ENCODE measurements at regions not wholly inside any gene's neighbourhood (a gene's known extent, or its start where the extent isn't known, plus 50 kb on each side); places are given as distances from the start of the nearest gene placed in this dataset.
"Not testable (repeated sequence)": the region's sequence is repeated elsewhere in the genome, so short reads cannot be mapped to it uniquely, and the experiment has no call there.

- DNase-seq (ENCODE audit: low read depth in 3 of 3, low spot score in 2 of 3) = no peak
These were observed 167.2 kb downstream of the EVX1 start for GRCh38 chr7:27409776-27410175.

GRCh38 chr7:27410812-27411544, 168.4 kb downstream of the EVX1 start:
- DNase-seq (ENCODE audit: low read depth in 3 of 3, low spot score in 2 of 3) = no peak

GRCh38 chr7:27412164-27412563, 169.6 kb downstream of the EVX1 start:
- no peak for DNase-seq (ENCODE audit: low read depth in 3 of 3, low spot score in 2 of 3)

- no peak for DNase-seq (ENCODE audit: low read depth in 3 of 3, low spot score in 2 of 3)
These were observed 175.9 kb downstream of the EVX1 start for GRCh38 chr7:27418541-27418940.

- DNase-seq (ENCODE audit: low read depth in 3 of 3, low spot score in 2 of 3) = no peak
These were observed 177.1 kb downstream of the EVX1 start for GRCh38 chr7:27419581-27420177.

- no peak for DNase-seq (ENCODE audit: low read depth in 3 of 3, low spot score in 2 of 3)
These were observed 178.1 kb downstream of the EVX1 start for GRCh38 chr7:27420702-27421101.

- no peak for DNase-seq (ENCODE audit: low read depth in 3 of 3, low spot score in 2 of 3)
These were observed 180.7 kb downstream of the EVX1 start for GRCh38 chr7:27423290-27423689.

- DNase-seq (ENCODE audit: low read depth in 3 of 3, low spot score in 2 of 3) = no peak
These were observed 181.2 kb downstream of the EVX1 start for GRCh38 chr7:27423821-27424220.

- no peak for DNase-seq (ENCODE audit: low read depth in 3 of 3, low spot score in 2 of 3)
These were observed 181.6 kb downstream of the EVX1 start for GRCh38 chr7:27424231-27424630.

GRCh38 chr7:27424749-27425148, 182.1 kb downstream of the EVX1 start:
- DNase-seq (ENCODE audit: low read depth in 3 of 3, low spot score in 2 of 3) = no peak

GRCh38 chr7:27427416-27427815, 184.8 kb downstream of the EVX1 start:
- DNase-seq (ENCODE audit: low read depth in 3 of 3, low spot score in 2 of 3) = no peak

- DNase-seq (ENCODE audit: low read depth in 3 of 3, low spot score in 2 of 3) = no peak
These were observed 187.5 kb downstream of the EVX1 start for GRCh38 chr7:27430105-27430504.

- no peak for DNase-seq (ENCODE audit: low read depth in 3 of 3, low spot score in 2 of 3)
These were observed 188.9 kb downstream of the EVX1 start for GRCh38 chr7:27431465-27431864.

GRCh38 chr7:27433581-27433980, 191.0 kb downstream of the EVX1 start:
- DNase-seq (ENCODE audit: low read depth in 3 of 3, low spot score in 2 of 3) = no peak

- DNase-seq (ENCODE audit: low read depth in 3 of 3, low spot score in 2 of 3) = no peak
These were observed 192.3 kb downstream of the EVX1 start for GRCh38 chr7:27434756-27435400.

GRCh38 chr7:27435461-27435860, 192.9 kb downstream of the EVX1 start:
- DNase-seq (ENCODE audit: low read depth in 3 of 3, low spot score in 2 of 3) = no peak

- DNase-seq (ENCODE audit: low read depth in 3 of 3, low spot score in 2 of 3) = no peak
These were observed 196.4 kb downstream of the EVX1 start for GRCh38 chr7:27438881-27439589.

- DNase-seq (ENCODE audit: low read depth in 3 of 3, low spot score in 2 of 3) = no peak
These were observed 199.9 kb downstream of the EVX1 start for GRCh38 chr7:27442455-27442854.

GRCh38 chr7:27449046-27449445, 206.4 kb downstream of the EVX1 start:
- DNase-seq (ENCODE audit: low read depth in 3 of 3, low spot score in 2 of 3) = not testable (repeated sequence)

GRCh38 chr7:27453702-27454405, 208.8 kb downstream of the HIBADH start:
- DNase-seq (ENCODE audit: low read depth in 3 of 3, low spot score in 2 of 3) = no peak

GRCh38 chr7:27457120-27457519, 205.6 kb downstream of the HIBADH start:
- DNase-seq (ENCODE audit: low read depth in 3 of 3, low spot score in 2 of 3) = not testable (repeated sequence)
